Naive B cell (primary cell): ENCODE measurements at regions not wholly inside any gene's neighbourhood (a gene's known extent, or its start where the extent isn't known, plus 50 kb on each side); places are given as distances from the start of the nearest gene placed in this dataset.
"Not testable (repeated sequence)": the region's sequence is repeated elsewhere in the genome, so short reads cannot be mapped to it uniquely, and the experiment has no call there.

ENCODE experiments used
- ATAC-seq, 2 donors: fragments of 150-1000 bp; cut with Tn5 transposase; 2 replicates each; pipeline ENCODE4 v1.10.0; 2021; ENCODE audit warnings: low read depth in 2 of 2, mild to moderate bottlenecking in 2 of 2, moderate library complexity in 2 of 2
- DNase-seq: peaks from one replicate; pipeline ENCODE4 v3.0.0; 2022
- H3K27ac Mint-ChIP-seq, 6 donors: one replicate each; pipeline ENCODE4 v1.8.0; 2020 to 2022; ENCODE audit warnings: mild to moderate bottlenecking in 6 of 6, mixed read lengths in 6 of 6, moderate library complexity in 5 of 6, inconsistent platforms in 2 of 6
- H3K27me3 Mint-ChIP-seq, 3 donors: one replicate each; pipeline ENCODE4 v1.8.0; 2021 to 2022; ENCODE audit warnings: mixed read lengths in 3 of 3, mild to moderate bottlenecking in 1 of 3
- H3K36me3 Mint-ChIP-seq, 2 donors: one replicate each; pipeline ENCODE4 v1.8.0; 2020 to 2022; ENCODE audit warnings: mixed read lengths in 2 of 2, inconsistent platforms in 1 of 2, mild to moderate bottlenecking in 1 of 2
- H3K4me1 Mint-ChIP-seq, 3 donors: one replicate each; pipeline ENCODE4 v1.8.0; 2020 to 2022; ENCODE audit warnings: mixed read lengths in 3 of 3, inconsistent platforms in 1 of 3, mild to moderate bottlenecking in 1 of 3, moderate library complexity in 1 of 3
- H3K4me3 Mint-ChIP-seq, 8 donors: one replicate each; pipeline ENCODE4 v1.8.0; 2020 to 2022; ENCODE audit warnings: mild to moderate bottlenecking in 8 of 8, mixed read lengths in 8 of 8, moderate library complexity in 8 of 8, inconsistent platforms in 2 of 8
- H3K9me3 Mint-ChIP-seq, 7 donors: one replicate each; pipeline ENCODE4 v1.8.0; 2020 to 2022; ENCODE audit warnings: mixed read lengths in 7 of 7, mild to moderate bottlenecking in 5 of 7, inconsistent platforms in 2 of 7, moderate library complexity in 1 of 7

- DNase-seq, H3K27ac Mint-ChIP-seq, H3K36me3 Mint-ChIP-seq, H3K4me1 Mint-ChIP-seq, H3K27me3 Mint-ChIP-seq, ATAC-seq, H3K4me3 Mint-ChIP-seq: not testable (repeated sequence)
- H3K9me3 Mint-ChIP-seq: peaks cover 8 to 32% (median 19%) of the 10 kb centered on the region in 7 donors
Measured at GRCh38 chr16:46382791-46383541, 238.2 kb downstream of the SHCBP1 start.

- not testable (repeated sequence) for ATAC-seq, H3K4me1 Mint-ChIP-seq, DNase-seq, H3K27me3 Mint-ChIP-seq, H3K27ac Mint-ChIP-seq, H3K36me3 Mint-ChIP-seq, H3K4me3 Mint-ChIP-seq
- H3K9me3 Mint-ChIP-seq: peaks cover 3 to 23% (median 13%) of the 10 kb centered on the region in 7 donors
Measured at GRCh38 chr16:46382079-46382478, 239.1 kb downstream of the SHCBP1 start.

GRCh38 chr16:46381344-46381743, 239.8 kb downstream of the SHCBP1 start:
- H3K36me3 Mint-ChIP-seq, H3K27ac Mint-ChIP-seq, ATAC-seq, DNase-seq, H3K4me1 Mint-ChIP-seq, H3K27me3 Mint-ChIP-seq, H3K4me3 Mint-ChIP-seq: not testable (repeated sequence)
- peaks cover 3 to 19% (median 10%) of the 10 kb centered on the region in 7 donors for H3K9me3 Mint-ChIP-seq
